Neural cell (in vitro differentiated cells): ENCODE measurements at regions not wholly inside any gene's neighbourhood (a gene's known extent, or its start where the extent isn't known, plus 50 kb on each side); places are given as distances from the start of the nearest gene placed in this dataset.

Experiments used
- H2AFZ ChIP-seq: fragments of 200-600, 300-800 bp; sonication (generic), shearing (Covaris generic); 2 replicates; pipeline ENCODE4 v1.6.0; 2014; ENCODE audit warnings: low read depth, mild to moderate bottlenecking, antibody characterized with exemption, low read length, moderate library complexity
- H3F3A ChIP-seq: fragments of 200-600 bp; shearing (Covaris generic); 2 replicates; pipeline ENCODE4 v1.6.1; 2016; ENCODE audit warnings: mild to moderate bottlenecking, moderate library complexity, mixed read lengths, antibody characterized with exemption, low read length; ENCODE audit not compliant: insufficient read depth, poor library complexity, severe bottlenecking
- H3K27ac ChIP-seq: fragments of 200-600, 300-800 bp; sonication (generic), shearing (Covaris generic); 2 replicates; pipeline ENCODE4 v1.5.1; 2014; ENCODE audit warnings: mild to moderate bottlenecking, low read length, moderate library complexity
- H3K27me3 ChIP-seq: fragments of 300-800, 200-600 bp; sonication (generic), shearing (Covaris generic); 2 replicates; pipeline ENCODE4 v1.6.0; 2014; ENCODE audit warnings: mild to moderate bottlenecking, low read depth, low read length, moderate library complexity; ENCODE audit not compliant: insufficient read depth
- H3K36me3 ChIP-seq: fragments of 300-800, 200-600 bp; sonication (generic), shearing (Covaris generic); 2 replicates; pipeline ENCODE4 v1.5.1; 2014; ENCODE audit warnings: mild to moderate bottlenecking, antibody characterized with exemption, low read length, moderate library complexity; ENCODE audit not compliant: insufficient read depth
- H3K4me2 ChIP-seq: fragments of 300-800, 200-600 bp; sonication (generic), shearing (Covaris generic); 2 replicates; pipeline ENCODE4 v1.6.0; 2014; ENCODE audit warnings: mild to moderate bottlenecking, low read length
- H3K4me3 ChIP-seq: fragments of 300-800, 200-600 bp; sonication (generic), shearing (Covaris generic); 2 replicates; pipeline ENCODE4 v1.5.1; 2014; ENCODE audit warnings: mild to moderate bottlenecking, low read length, moderate library complexity
- H3K79me2 ChIP-seq: fragments of 200-600 bp; shearing (Covaris generic); replicated peaks from 2 replicates; pipeline ENCODE4 v1.6.0; 2014; ENCODE audit warnings: mild to moderate bottlenecking, low read length, moderate library complexity; ENCODE audit not compliant: insufficient read depth
- H3K9ac ChIP-seq: fragments of 300-800, 200-600 bp; sonication (generic), shearing (Covaris generic); 2 replicates; pipeline ENCODE4 v1.6.1; 2016; ENCODE audit warnings: mild to moderate bottlenecking, low read length, mixed read lengths
- H3K9me2 ChIP-seq: fragments of 200-600 bp; shearing (Covaris generic); 2 replicates; pipeline ENCODE4 v1.6.1; 2016; ENCODE audit warnings: mild to moderate bottlenecking, low read length, mixed read lengths; ENCODE audit not compliant: insufficient read depth
- H3K9me3 ChIP-seq: fragments of 200-600, 300-800 bp; sonication (generic), shearing (Covaris generic); 2 replicates; pipeline ENCODE4 v1.6.1; 2016; ENCODE audit warnings: mild to moderate bottlenecking, mixed run types, low read length, moderate library complexity, mixed read lengths
- H4K20me1 ChIP-seq: fragments of 200-600 bp; shearing (Covaris generic); 2 replicates; pipeline ENCODE4 v1.6.1; 2016; ENCODE audit warnings: mild to moderate bottlenecking, mixed run types; ENCODE audit not compliant: insufficient read depth
- EP300 ChIP-seq: fragments of 450-650 bp; conservative IDR thresholded peaks from 2 replicates; pipeline ENCODE4 v1.6.1; 2014; ENCODE audit warnings: antibody characterized with exemption, mild to moderate bottlenecking, moderate library complexity; ENCODE audit not compliant: poor library complexity, severe bottlenecking
- EZH2 ChIP-seq: fragments of 200-600, 300-800 bp; shearing (Covaris generic), sonication (generic); IDR thresholded peaks from 2 replicates; pipeline ENCODE4 v1.6.1; 2014; ENCODE audit warnings: antibody characterized with exemption, low read length, borderline replicate concordance, mild to moderate bottlenecking; ENCODE audit not compliant: insufficient read depth, poor library complexity, severe bottlenecking
- MXI1 ChIP-seq: fragments of 450-650 bp; conservative IDR thresholded peaks from 2 replicates; pipeline ENCODE4 v1.6.1; 2014; ENCODE audit warnings: antibody characterized with exemption, mild to moderate bottlenecking; ENCODE audit not compliant: poor library complexity, severe bottlenecking
- POLR2AphosphoS5 ChIP-seq: IDR thresholded peaks from 2 replicates; pipeline ENCODE4 v1.6.1; 2012
- RAD21 ChIP-seq: fragments of 450-650 bp; conservative IDR thresholded peaks from 2 replicates; pipeline ENCODE4 v1.6.1; 2014; ENCODE audit warnings: antibody characterized with exemption, mild to moderate bottlenecking, moderate library complexity
- SMC3 ChIP-seq: fragments of 450-650 bp; conservative IDR thresholded peaks from 2 replicates; pipeline ENCODE4 v1.6.1; 2014; ENCODE audit warnings: antibody characterized with exemption, mild to moderate bottlenecking, moderate library complexity; ENCODE audit not compliant: poor library complexity
- TAF1 ChIP-seq: IDR thresholded peaks from 2 replicates; pipeline ENCODE4 v1.6.1; 2012; ENCODE audit warnings: low read depth
- TF ChIP-seq, protein P1 (sequence below): fragments of 450-650 bp; IDR thresholded peaks from 2 replicates; pipeline ENCODE4 v1.5.1; 2014; ENCODE audit warnings: antibody characterized with exemption, mild to moderate bottlenecking, moderate library complexity; ENCODE audit not compliant: poor library complexity, severe bottlenecking
- TF ChIP-seq, protein P2 (sequence below): IDR thresholded peaks from 2 replicates; pipeline ENCODE4 v1.6.1; 2012; ENCODE audit warnings: borderline replicate concordance

DNA sequence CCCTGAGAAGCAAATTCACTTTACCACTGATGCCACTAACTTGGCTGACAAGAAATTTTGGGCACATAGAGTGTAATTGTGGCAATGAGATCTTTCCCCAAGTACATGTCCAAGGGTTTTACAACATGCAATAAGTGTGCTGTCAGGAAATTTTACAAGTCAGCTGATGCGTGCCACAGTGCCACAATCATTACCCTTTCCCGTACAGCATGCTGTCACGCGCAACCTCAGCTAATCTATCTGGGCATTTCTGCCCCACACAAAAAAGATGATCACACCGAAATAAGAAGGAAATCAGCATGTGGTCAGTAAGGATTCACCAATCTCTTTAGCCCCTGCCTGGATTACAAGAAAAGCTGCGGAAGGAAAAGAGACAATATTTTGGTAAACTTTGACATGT, 163.6 kb upstream of the PREP start:
- H2AFZ ChIP-seq: no peak overlapping the region
- H3K4me3 ChIP-seq: no peak overlapping the region
- H3K36me3 ChIP-seq: no peaks in the 10 kb centered on the region
- H3K27ac ChIP-seq: no peak overlapping the region
- H3K27me3 ChIP-seq: no peaks in the 10 kb centered on the region
- H3K4me2 ChIP-seq: no peak overlapping the region
- H3F3A ChIP-seq: no peaks in the 10 kb centered on the region
- H3K9me2 ChIP-seq: no peaks in the 10 kb centered on the region
- no peaks in the 10 kb centered on the region for H3K79me2 ChIP-seq
- no peak overlapping the region for H3K9ac ChIP-seq
- no peaks in the 10 kb centered on the region for H3K9me3 ChIP-seq
- no peak for TF ChIP-seq EP300
- TF ChIP-seq EZH2: no peak
- TF ChIP-seq SMC3: no peak
- no peak for TF ChIP-seq TAF1
- TF ChIP-seq, protein P1, sequence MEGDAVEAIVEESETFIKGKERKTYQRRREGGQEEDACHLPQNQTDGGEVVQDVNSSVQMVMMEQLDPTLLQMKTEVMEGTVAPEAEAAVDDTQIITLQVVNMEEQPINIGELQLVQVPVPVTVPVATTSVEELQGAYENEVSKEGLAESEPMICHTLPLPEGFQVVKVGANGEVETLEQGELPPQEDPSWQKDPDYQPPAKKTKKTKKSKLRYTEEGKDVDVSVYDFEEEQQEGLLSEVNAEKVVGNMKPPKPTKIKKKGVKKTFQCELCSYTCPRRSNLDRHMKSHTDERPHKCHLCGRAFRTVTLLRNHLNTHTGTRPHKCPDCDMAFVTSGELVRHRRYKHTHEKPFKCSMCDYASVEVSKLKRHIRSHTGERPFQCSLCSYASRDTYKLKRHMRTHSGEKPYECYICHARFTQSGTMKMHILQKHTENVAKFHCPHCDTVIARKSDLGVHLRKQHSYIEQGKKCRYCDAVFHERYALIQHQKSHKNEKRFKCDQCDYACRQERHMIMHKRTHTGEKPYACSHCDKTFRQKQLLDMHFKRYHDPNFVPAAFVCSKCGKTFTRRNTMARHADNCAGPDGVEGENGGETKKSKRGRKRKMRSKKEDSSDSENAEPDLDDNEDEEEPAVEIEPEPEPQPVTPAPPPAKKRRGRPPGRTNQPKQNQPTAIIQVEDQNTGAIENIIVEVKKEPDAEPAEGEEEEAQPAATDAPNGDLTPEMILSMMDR: no peak
- TF ChIP-seq, protein P2, sequence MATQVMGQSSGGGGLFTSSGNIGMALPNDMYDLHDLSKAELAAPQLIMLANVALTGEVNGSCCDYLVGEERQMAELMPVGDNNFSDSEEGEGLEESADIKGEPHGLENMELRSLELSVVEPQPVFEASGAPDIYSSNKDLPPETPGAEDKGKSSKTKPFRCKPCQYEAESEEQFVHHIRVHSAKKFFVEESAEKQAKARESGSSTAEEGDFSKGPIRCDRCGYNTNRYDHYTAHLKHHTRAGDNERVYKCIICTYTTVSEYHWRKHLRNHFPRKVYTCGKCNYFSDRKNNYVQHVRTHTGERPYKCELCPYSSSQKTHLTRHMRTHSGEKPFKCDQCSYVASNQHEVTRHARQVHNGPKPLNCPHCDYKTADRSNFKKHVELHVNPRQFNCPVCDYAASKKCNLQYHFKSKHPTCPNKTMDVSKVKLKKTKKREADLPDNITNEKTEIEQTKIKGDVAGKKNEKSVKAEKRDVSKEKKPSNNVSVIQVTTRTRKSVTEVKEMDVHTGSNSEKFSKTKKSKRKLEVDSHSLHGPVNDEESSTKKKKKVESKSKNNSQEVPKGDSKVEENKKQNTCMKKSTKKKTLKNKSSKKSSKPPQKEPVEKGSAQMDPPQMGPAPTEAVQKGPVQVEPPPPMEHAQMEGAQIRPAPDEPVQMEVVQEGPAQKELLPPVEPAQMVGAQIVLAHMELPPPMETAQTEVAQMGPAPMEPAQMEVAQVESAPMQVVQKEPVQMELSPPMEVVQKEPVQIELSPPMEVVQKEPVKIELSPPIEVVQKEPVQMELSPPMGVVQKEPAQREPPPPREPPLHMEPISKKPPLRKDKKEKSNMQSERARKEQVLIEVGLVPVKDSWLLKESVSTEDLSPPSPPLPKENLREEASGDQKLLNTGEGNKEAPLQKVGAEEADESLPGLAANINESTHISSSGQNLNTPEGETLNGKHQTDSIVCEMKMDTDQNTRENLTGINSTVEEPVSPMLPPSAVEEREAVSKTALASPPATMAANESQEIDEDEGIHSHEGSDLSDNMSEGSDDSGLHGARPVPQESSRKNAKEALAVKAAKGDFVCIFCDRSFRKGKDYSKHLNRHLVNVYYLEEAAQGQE: no peak
- no peak for TF ChIP-seq RAD21
- no peak for TF ChIP-seq POLR2AphosphoS5
- no peak for TF ChIP-seq MXI1
- no peaks in the 10 kb centered on the region for H4K20me1 ChIP-seq

DNA sequence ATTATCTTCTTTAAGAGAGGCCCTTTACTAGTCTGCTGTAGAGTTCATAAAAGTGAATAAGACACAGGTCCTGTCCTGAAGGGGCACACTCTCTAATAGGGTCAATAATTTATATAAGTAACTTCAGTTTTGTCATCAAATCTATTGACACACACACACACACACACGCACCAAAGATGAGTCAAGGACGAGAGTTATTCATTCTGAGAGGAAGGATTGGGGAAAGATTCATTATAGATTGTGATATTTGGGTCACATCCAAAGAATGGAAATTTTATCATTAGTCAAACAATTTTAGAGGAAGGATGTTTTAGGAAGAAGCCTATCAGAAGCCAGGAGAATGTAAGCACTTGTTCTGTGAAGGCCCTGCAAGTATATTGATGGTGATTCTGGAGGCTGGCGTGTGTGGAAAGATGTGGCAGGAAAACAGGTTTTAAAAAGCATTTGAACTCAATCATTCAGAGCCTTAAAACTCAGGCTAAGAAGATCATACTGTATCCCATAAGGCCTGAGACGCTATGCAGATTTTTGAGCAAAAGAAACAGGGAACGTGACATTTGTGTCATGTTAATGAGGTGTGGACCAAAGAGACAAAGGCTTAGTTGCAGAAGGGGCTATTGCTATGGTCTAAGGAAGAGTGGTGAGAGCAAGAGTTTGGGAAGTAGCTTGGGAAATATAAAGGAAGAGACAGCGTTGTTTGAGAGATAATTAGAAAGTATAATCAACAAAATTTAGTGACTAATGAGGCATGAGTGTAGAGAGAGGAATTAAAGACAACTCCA, 161.4 kb upstream of the PREP start:
- H3K9me3 ChIP-seq: no peaks in the 10 kb centered on the region
- H3K9me2 ChIP-seq: no peaks in the 10 kb centered on the region
- no peaks in the 10 kb centered on the region for H3K36me3 ChIP-seq
- no peaks in the 10 kb centered on the region for H3F3A ChIP-seq
- no peak overlapping the region for H3K27ac ChIP-seq
- no peaks in the 10 kb centered on the region for H3K27me3 ChIP-seq
- H3K79me2 ChIP-seq: no peaks in the 10 kb centered on the region
- no peak overlapping the region for H2AFZ ChIP-seq
- no peak for TF ChIP-seq EP300
- TF ChIP-seq, protein P1: no peak
- no peak for TF ChIP-seq SMC3
- TF ChIP-seq, protein P2: no peak
- no peak for TF ChIP-seq RAD21
- no peak for TF ChIP-seq POLR2AphosphoS5
- TF ChIP-seq TAF1: no peak
- TF ChIP-seq MXI1: no peak
- H3K9ac ChIP-seq: no peak overlapping the region
- H3K4me3 ChIP-seq: no peak overlapping the region
- no peaks in the 10 kb centered on the region for H4K20me1 ChIP-seq
- no peak overlapping the region for H3K4me2 ChIP-seq
